Endodermal cell (in vitro differentiated cells): ENCODE measurements at regions not wholly inside any gene's neighbourhood (a gene's known extent, or its start where the extent isn't known, plus 50 kb on each side); places are given as distances from the start of the nearest gene placed in this dataset.

Experiments
- DNase-seq: peaks from one replicate; pipeline ENCODE4 v3.0.0-alpha.2; 2017
- H3K27ac ChIP-seq: 2 replicates; pipeline ENCODE4 v1.5.1; 2013; ENCODE audit warnings: mild to moderate bottlenecking, low read depth, low read length, moderate library complexity
- H3K27me3 ChIP-seq: 2 replicates; pipeline ENCODE4 v1.6.1; 2013; ENCODE audit warnings: mild to moderate bottlenecking, low read length, moderate library complexity; ENCODE audit not compliant: insufficient read depth, control insufficient read depth, poor library complexity, severe bottlenecking
- H3K36me3 ChIP-seq: 2 replicates; pipeline ENCODE4 v1.7.0; 2013; ENCODE audit warnings: mild to moderate bottlenecking, low read length, moderate library complexity; ENCODE audit not compliant: control insufficient read depth, insufficient read depth
- H3K4me1 ChIP-seq: one replicate; pipeline ENCODE4 v1.7.0; 2013; ENCODE audit warnings: low read length; ENCODE audit not compliant: control insufficient read depth, insufficient read depth
- H3K4me3 ChIP-seq: 2 replicates; pipeline ENCODE4 v1.5.1; 2013; ENCODE audit warnings: mild to moderate bottlenecking, low read length, moderate library complexity
- H3K9ac ChIP-seq: 2 replicates; pipeline ENCODE4 v1.6.1; 2013; ENCODE audit warnings: mild to moderate bottlenecking, low read length, moderate library complexity; ENCODE audit not compliant: poor library complexity, severe bottlenecking; ENCODE audit errors: extremely low read depth
- H3K9me3 ChIP-seq: 2 replicates; pipeline ENCODE4 v1.6.1; 2013; ENCODE audit warnings: mild to moderate bottlenecking, low read length, moderate library complexity; ENCODE audit not compliant: control insufficient read depth
- H3K27ac Mint-ChIP-seq: 2 replicates; pipeline ENCODE4 v1.8.0; 2020; ENCODE audit warnings: mixed read lengths
- H3K27me3 Mint-ChIP-seq: 2 replicates; pipeline ENCODE4 v1.8.0; 2021; ENCODE audit warnings: mild to moderate bottlenecking, mixed read lengths; ENCODE audit not compliant: insufficient read depth
- H3K36me3 Mint-ChIP-seq: 2 replicates; pipeline ENCODE4 v1.8.0; 2020; ENCODE audit warnings: low read depth, mixed read lengths
- H3K4me1 Mint-ChIP-seq: 2 replicates; pipeline ENCODE4 v1.8.0; 2020; ENCODE audit warnings: mixed read lengths
- H3K4me3 Mint-ChIP-seq: 2 replicates; pipeline ENCODE4 v1.8.0; 2020; ENCODE audit warnings: mild to moderate bottlenecking, moderate library complexity, mixed read lengths
- H3K9me3 Mint-ChIP-seq: 2 replicates; pipeline ENCODE4 v1.8.0; 2020; ENCODE audit warnings: mild to moderate bottlenecking, mixed read lengths
- WGBS, 2 experiments: methylation state at CpG; one replicate each; pipeline versions ENCODE4 v1.1.5 to v1.1.7; 2013; ENCODE audit warnings: missing lambda C conversion rate in 2 of 2, mixed read lengths in 1 of 2; ENCODE audit not compliant: insufficient coverage in 1 of 2, insufficient read length in 1 of 2; 5-methylcytosine and 5-hydroxymethylcytosine counted together
- TF ChIP-seq, protein P1 (sequence below): fragments of 200-600 bp; sonication (generic); conservative IDR thresholded peaks from 2 replicates; pipeline ENCODE4 v1.5.0; 2021; ENCODE audit warnings: antibody characterized with exemption, mild to moderate bottlenecking

DNA sequence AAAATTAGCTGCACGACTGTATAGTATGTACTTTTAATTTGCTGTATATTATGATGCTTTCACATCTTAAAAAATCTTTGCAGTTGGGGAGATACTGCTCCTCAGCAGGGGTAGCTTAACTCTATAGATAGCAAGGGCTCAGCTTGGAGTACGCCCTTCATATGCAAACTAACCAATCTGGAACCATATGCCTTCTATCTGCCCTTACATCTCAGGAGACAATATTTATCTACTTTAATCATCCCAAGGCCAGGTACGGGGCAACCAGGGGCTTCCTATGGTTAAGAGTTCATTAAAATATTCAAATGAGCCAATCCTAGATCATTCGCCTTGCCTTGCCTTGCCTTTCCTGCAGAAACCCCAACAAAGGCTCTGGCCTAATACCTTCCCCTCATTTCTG lies 204.1 kb upstream of the ZBTB20 start:
- H3K27me3 Mint-ChIP-seq = no peaks in the 10 kb centered on the region
- H3K36me3 Mint-ChIP-seq = peaks cover 4% of the 10 kb centered on the region
- no peak overlapping the region for H3K4me3 Mint-ChIP-seq
- H3K9me3 ChIP-seq = peaks cover 7% of the 10 kb centered on the region
- 57 to 71% methylated on average over 1 to 3 of the region's 4 CpGs for WGBS, 2 experiments
- TF ChIP-seq, protein P1, sequence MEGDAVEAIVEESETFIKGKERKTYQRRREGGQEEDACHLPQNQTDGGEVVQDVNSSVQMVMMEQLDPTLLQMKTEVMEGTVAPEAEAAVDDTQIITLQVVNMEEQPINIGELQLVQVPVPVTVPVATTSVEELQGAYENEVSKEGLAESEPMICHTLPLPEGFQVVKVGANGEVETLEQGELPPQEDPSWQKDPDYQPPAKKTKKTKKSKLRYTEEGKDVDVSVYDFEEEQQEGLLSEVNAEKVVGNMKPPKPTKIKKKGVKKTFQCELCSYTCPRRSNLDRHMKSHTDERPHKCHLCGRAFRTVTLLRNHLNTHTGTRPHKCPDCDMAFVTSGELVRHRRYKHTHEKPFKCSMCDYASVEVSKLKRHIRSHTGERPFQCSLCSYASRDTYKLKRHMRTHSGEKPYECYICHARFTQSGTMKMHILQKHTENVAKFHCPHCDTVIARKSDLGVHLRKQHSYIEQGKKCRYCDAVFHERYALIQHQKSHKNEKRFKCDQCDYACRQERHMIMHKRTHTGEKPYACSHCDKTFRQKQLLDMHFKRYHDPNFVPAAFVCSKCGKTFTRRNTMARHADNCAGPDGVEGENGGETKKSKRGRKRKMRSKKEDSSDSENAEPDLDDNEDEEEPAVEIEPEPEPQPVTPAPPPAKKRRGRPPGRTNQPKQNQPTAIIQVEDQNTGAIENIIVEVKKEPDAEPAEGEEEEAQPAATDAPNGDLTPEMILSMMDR = no peak
- H3K9me3 Mint-ChIP-seq = peaks cover 6% of the 10 kb centered on the region
- no peak overlapping the region for H3K27ac Mint-ChIP-seq
- H3K4me1 ChIP-seq = peaks cover 9% of the 10 kb centered on the region
- peaks cover 39% of the 10 kb centered on the region for H3K4me1 Mint-ChIP-seq
- no peak overlapping the region for H3K27ac ChIP-seq
- H3K36me3 ChIP-seq = no peaks in the 10 kb centered on the region
- H3K27me3 ChIP-seq = no peaks in the 10 kb centered on the region
- no peak overlapping the region for H3K9ac ChIP-seq
- DNase-seq = no peak
- H3K4me3 ChIP-seq = no peak overlapping the region

DNA sequence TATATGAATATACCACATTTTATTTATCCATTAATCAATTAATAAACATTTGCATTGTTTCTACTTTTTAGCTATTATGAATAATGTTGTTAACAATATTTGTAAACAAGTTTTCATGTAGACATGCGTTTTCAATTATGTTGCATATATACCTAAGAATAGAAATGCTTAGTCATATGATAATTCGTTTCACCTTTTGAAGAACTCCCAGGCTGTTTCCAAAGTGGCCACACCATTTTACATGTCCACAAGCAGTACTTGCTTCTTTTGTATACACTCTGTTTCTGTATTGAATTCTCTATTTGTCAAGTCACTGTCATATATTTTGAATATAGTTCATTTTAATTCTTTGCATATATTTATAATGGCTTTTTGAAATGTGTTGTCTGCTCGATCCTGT lies 206.9 kb upstream of the ZBTB20 start:
- Mint-ChIP-seq H3K36me3 (peaks cover 4% of the 10 kb centered on the region), H3K4me3 (no peak overlapping the region), H3K27ac (no peak overlapping the region), H3K27me3 (no peaks in the 10 kb centered on the region), H3K4me1 (peaks cover 33% of the 10 kb centered on the region), H3K9me3 (peaks cover 6% of the 10 kb centered on the region)
- WGBS, 2 experiments = 95 to 100% methylated on average over 2 to 3 of the region's 3 CpGs
- no peak for DNase-seq
- Histone ChIP-seq H3K36me3 (no peaks in the 10 kb centered on the region), H3K4me1 (peaks cover 6% of the 10 kb centered on the region), H3K9me3 (peaks cover 7% of the 10 kb centered on the region), H3K9ac (no peak overlapping the region), H3K27ac (no peak overlapping the region), H3K4me3 (no peak overlapping the region), H3K27me3 (no peaks in the 10 kb centered on the region)
- TF ChIP-seq, protein P1 = no peak

DNA sequence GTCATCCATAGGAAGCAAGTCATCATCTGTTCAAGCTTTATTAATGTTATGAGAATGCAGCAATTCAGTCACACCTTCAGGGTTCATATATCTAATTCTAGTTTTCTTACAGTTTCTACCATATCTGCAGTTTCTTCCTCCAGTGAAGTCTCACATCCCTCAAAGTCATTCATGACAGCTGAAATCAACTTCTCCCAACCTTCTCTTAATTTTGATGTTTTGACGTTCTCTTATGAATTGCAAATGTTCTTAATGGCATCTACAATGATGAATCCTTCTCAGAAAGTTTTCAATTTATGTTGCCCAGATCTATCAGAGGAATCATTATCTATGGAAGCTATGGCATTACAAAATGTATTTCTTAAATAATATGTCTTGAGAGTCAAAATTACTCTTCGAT lies 210.4 kb upstream of the ZBTB20 start:
- TF ChIP-seq, protein P1 = no peak
- whole genome bisulfite sequencing, 2 experiments = 86 to 100% methylated on average over 1 to 2 of the region's 2 CpGs
- no peak overlapping the region for H3K4me3 ChIP-seq
- H3K9me3 ChIP-seq = peaks cover 7% of the 10 kb centered on the region
- no peak for DNase-seq
- H3K9ac ChIP-seq = no peak overlapping the region
- H3K36me3 ChIP-seq = no peaks in the 10 kb centered on the region
- H3K4me1 ChIP-seq = no peaks in the 10 kb centered on the region
- H3K27ac ChIP-seq = no peak overlapping the region
- no peaks in the 10 kb centered on the region for H3K27me3 ChIP-seq
- peaks cover 2% of the 10 kb centered on the region for H3K36me3 Mint-ChIP-seq
- H3K27ac Mint-ChIP-seq = no peak overlapping the region
- H3K9me3 Mint-ChIP-seq = peaks cover 6% of the 10 kb centered on the region
- H3K4me1 Mint-ChIP-seq = peaks cover 21% of the 10 kb centered on the region
- no peaks in the 10 kb centered on the region for H3K27me3 Mint-ChIP-seq
- H3K4me3 Mint-ChIP-seq = no peak overlapping the region
